GM21515 (cell line): ENCODE measurements at regions not wholly inside any gene's neighbourhood (a gene's known extent, or its start where the extent isn't known, plus 50 kb on each side); places are given as distances from the start of the nearest gene placed in this dataset.
"Not testable (repeated sequence)": the region's sequence is repeated elsewhere in the genome, so short reads cannot be mapped to it uniquely, and the experiment has no call there.

ENCODE experiments used
- ATAC-seq: cut with Tn5 transposase; IDR thresholded peaks from one replicate; pipeline ENCODE4 v1.9.1; 2021; ENCODE audit not compliant: unreplicated experiment

DNA sequence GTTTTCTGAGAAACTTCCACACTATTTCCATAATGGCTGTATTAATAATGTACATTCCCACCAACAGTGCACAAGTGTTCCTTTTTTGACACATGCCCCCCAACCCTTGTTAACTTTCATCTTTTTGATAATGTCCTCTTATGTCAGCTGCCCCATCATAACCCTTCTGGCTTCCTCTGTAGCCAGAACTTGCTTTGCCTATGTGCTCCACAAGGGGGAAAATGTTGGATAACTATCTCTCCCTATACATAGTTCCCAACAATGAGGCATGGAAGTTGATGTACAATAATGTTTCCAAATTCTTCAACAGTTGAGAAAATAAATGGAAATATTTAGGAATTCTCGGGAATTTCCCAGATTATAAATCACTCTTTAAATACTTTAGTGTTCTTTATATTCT is 142.9 kb downstream of the ASB9 start:
- ATAC-seq: no peak

DNA sequence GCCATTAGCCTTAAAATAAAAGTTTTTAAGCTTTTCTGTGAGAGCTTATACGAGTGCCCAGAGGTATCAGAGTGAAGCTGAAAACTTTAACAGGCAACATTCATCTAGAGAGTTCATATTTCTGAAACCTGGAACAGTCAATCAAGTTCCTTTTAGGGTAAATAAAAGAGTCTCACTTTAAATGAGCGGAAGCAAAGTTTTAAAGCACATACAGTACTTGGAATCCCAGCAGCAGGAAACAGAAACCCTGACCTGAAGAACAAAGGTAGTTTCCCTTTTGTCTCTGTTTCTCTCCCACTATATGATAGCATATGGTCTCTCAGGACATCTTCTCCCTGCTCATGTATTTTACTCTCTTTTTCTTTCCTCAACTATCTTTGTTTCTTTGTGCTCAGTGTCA is 153.0 kb downstream of the ASB9 start:
- ATAC-seq: no peak

GRCh38 chrX:15114743-15115566 is 154.9 kb downstream of the ASB9 start:
- no peak for ATAC-seq

GRCh38 chrX:15107367-15107988 is 162.4 kb downstream of the ASB9 start:
- no peak for ATAC-seq

- ATAC-seq: no peak
Measured at GRCh38 chrX:15098505-15098904, 171.4 kb downstream of the ASB9 start.

DNA sequence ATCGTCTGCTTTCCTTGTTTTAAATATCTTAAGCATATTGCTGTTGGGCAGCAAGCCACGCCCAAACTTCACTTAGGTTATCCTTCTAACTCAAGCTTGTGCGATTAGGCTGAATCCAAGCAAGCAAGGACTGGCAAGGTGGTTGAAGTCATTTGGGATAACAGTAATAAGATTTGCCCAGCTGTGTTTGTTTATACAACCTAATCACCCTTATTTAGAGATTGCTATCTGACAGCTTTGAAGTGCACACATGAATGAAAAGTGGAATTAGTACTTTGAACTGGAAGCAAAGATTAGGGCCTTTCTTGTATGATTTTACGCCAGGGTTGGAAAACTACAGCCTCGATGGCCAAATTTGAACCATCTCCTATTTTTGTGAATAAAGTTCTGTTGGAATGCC is 182.1 kb downstream of the ASB9 start:
- no peak for ATAC-seq

GRCh38 chrX:15073313-15073712 is 196.6 kb downstream of the ASB9 start:
- ATAC-seq: no peak

- ATAC-seq: no peak
Measured at GRCh38 chrX:15072880-15073279, 197.0 kb downstream of the ASB9 start.

DNA sequence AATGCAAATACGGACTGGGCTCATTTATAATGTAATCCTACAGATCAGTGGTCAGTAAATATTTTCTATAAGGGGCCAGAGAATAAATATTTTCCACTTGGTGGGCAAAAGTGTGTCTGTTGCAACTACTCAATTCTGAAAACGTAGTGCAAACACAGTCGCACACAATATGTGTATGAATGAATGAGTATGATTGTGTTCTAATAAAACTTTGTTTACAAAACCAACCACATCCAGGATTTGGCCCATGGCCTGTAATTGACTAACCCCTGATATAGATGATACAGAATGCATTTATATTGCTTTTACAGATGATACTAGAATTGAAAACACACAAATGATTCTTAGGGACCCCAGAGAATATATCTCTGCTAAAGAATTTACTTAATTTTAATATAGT is 197.6 kb downstream of the ASB9 start:
- no peak for ATAC-seq

DNA sequence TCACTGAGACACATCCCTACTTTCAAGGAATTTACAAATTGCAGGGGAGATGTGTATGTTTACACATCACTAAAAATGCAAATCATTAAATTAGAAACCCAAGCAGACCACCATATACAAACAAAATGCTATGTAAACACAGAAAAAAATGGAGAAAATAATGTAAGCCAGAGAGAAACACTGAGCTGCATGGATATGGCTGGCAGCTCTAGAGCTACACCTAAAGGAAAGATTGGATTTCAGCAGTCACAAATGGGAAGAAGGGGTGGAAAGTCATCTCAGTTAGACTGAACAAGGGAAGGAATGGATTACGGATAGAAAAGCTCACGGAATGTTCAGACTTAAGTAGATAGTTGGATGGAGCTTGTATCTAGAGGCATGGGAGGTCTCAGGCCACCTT is 186.3 kb downstream of the MOSPD2 start:
- no peak for ATAC-seq

DNA sequence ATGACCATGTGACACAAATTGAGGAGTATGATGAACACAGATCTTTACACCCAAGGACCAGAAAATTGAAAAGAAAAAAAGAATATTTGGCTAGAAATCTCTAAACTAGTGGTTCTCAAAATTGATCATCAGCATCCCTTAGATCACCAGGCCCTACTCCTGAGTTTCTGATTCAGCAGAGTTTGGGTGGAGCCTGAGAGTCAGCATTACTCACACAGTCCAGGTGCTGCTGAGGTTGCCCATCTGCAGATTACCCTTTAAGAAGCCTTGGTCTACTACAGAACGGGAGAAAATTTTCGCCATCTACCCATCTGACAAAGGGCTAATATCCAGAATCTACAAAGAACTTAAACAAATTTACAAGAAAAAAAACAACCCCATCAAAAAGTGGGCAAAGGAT is 182.8 kb downstream of the MOSPD2 start:
- no peak for ATAC-seq

- no peak for ATAC-seq
Measured at GRCh38 chrX:15055146-15055930, 182.1 kb downstream of the MOSPD2 start.

- no peak for ATAC-seq
Measured at GRCh38 chrX:15050395-15050794, 177.2 kb downstream of the MOSPD2 start.

DNA sequence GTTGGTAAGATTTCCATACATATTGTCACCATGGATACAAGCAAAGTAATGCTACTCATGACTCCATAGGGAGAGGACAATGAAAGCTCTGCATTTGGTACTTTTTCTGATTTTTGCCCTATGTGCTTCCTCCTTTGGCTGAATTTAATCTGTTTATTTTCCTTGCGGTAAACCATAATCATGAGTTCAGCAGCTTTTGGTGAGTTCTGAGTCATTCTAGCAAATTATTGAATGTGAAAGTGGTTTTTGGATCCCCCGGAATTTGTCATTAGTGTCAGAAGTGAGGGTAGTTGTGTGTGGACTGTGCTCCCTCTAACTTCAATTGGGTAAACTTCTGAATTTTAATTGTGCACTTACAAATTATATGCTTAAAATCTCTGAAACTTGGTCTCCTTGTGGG is 170.3 kb downstream of the MOSPD2 start:
- no peak for ATAC-seq

DNA sequence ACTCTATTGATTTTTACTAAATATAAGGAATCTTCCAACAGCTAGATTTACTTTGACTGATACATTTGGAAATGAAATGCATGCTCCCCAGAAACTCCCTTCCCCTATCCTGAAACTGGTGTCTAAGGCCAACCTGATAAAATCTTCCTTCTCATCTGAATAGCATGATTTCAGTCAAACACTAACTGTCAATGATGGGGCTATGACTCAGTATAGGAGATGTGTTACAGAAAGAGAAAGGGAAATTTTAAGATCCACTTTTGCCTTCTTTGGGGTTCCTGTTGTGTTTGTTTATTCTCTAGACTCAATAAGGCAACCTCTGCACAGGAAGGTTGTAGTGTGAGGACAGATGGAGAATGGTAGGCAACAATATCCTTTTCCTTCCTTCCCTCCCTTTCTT is 160.7 kb downstream of the MOSPD2 start:
- ATAC-seq: no peak

GRCh38 chrX:15017491-15017890 is 144.3 kb downstream of the MOSPD2 start:
- no peak for ATAC-seq

GRCh38 chrX:15016051-15016450 is 142.8 kb downstream of the MOSPD2 start:
- ATAC-seq: no peak

- ATAC-seq: no peak
Measured at GRCh38 chrX:15014281-15014680, 141.1 kb downstream of the MOSPD2 start.

GRCh38 chrX:15013461-15013860 is 140.2 kb downstream of the MOSPD2 start:
- no peak for ATAC-seq

DNA sequence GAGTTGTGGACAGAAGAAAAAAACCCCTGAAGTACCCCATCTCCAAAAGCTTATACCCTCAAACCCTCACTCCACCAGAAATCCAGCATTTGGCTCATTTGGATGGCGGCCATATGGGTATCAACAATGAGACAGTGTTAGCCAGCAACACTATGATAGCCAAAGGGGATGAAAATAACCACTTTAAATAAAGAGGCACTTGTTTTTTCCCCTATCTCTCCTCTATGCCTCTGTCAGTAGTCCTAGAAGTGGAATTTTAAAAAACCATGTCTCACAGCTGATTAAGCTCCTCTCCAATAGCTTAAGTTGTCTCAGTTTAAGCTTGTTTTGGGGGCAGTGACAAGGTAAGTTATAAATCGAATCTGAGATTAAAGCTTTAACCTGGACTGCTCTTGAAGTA is 124.0 kb downstream of the MOSPD2 start:
- no peak for ATAC-seq

DNA sequence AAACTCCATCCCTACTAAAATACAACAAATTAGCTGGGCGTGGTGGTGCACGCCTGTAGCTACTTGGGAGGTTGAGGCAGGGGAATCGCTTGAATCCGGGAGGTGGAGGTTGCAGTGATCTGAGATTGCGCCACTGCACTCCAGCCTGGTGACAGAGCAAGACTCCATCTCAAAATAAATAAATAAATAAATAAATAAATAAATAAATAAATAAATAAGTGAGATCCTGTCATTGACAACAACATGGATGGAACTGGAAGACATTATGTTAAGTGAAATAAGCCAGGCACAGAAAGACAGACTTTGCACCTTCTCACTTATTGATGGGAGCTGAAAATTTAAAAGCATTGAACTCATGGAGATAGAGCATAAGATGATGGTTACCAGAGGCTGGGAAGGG is 111.2 kb downstream of the MOSPD2 start:
- not testable (repeated sequence) for ATAC-seq
